ENCODE measurements at regions not wholly inside any gene's neighbourhood (a gene's known extent, or its start where the extent isn't known, plus 50 kb on each side); places are given as distances from the start of the nearest gene placed in this dataset.

GRCh38 chr5:9818340-9818845, 188.2 kb upstream of the TAS2R1 start:
- TF ChIP-seq CTCF (IDR thresholded peaks at IDR 0.05) (no peak), POLR2A (IDR thresholded peaks at IDR 0.05; ENCODE audit: low read length) (no peak), ZFP36 (IDR thresholded peaks at IDR 0.05; ENCODE audit: borderline replicate concordance, partially characterized antibody) (no peak), ELK1 (IDR thresholded peaks at IDR 0.05; ENCODE audit: low read depth, low read length) (no peak), ZSCAN20 (CRISPR knock-in tag; IDR thresholded peaks at IDR 0.05) (no peak), NR3C1 (IDR thresholded peaks at IDR 0.05) (no peak), NFE2L2 (conservative IDR thresholded peaks at IDR 0.05; ENCODE audit: low read length) (no peak)
